ENCODE measurements at regions not wholly inside any gene's neighbourhood (a gene's known extent, or its start where the extent isn't known, plus 50 kb on each side); places are given as distances from the start of the nearest gene placed in this dataset.

- ATAC-seq (ENCODE audit: insufficient read depth, low read depth) = no peak
- Histone ChIP-seq H3K27ac (ENCODE audit: low read length) (no peak overlapping the region), H3K9ac (ENCODE audit: low read depth, low read length) (no peak overlapping the region), H3K36me3 (ENCODE audit: insufficient read depth, low read length) (no peaks in the 10 kb centered on the region), H3K9me3 (ENCODE audit: insufficient read depth, low read length, severe bottlenecking) (no peaks in the 10 kb centered on the region), H3K4me2 (ENCODE audit: insufficient read depth, low read length) (no peak overlapping the region), H3K79me2 (ENCODE audit: insufficient read depth, low read length) (no peaks in the 10 kb centered on the region), H2AFZ (ENCODE audit: low read depth, low read length) (no peak overlapping the region), H3K4me3 (ENCODE audit: low read depth in 1 of 2, low read length in 2 of 2) (no peak overlapping the region), H4K20me1 (ENCODE audit: insufficient read depth, low read length) (no peaks in the 10 kb centered on the region), H3K27me3 (ENCODE audit: insufficient read depth, low read length, poor library complexity) (no peaks in the 10 kb centered on the region), H3K4me1 (ENCODE audit: insufficient read depth, low read length) (no peaks in the 10 kb centered on the region)
- TF ChIP-seq CTCF (IDR thresholded peaks at IDR 0.05; ENCODE audit: borderline replicate concordance, extremely low read depth, low read length, poor library complexity, severe bottlenecking) (no peak), EZH2 (IDR thresholded peaks at IDR 0.05; ENCODE audit: borderline replicate concordance, low read depth, low read length, severe bottlenecking) (no peak)
- no peak for DNase-seq
These were observed 55.3 kb upstream of the BMPER start for GRCh38 chr7:33849971-33850559.

GRCh38 chr7:33850768-33851167, 54.6 kb upstream of the BMPER start:
- Histone ChIP-seq H3K4me3 (ENCODE audit: low read depth in 1 of 2, low read length in 2 of 2) (no peak overlapping the region), H3K4me1 (ENCODE audit: insufficient read depth, low read length) (no peaks in the 10 kb centered on the region), H3K9ac (ENCODE audit: low read depth, low read length) (no peak overlapping the region), H3K27me3 (ENCODE audit: insufficient read depth, low read length, poor library complexity) (no peaks in the 10 kb centered on the region), H3K36me3 (ENCODE audit: insufficient read depth, low read length) (no peaks in the 10 kb centered on the region), H2AFZ (ENCODE audit: low read depth, low read length) (no peak overlapping the region), H3K27ac (ENCODE audit: low read length) (no peak overlapping the region), H3K4me2 (ENCODE audit: insufficient read depth, low read length) (no peak overlapping the region), H3K9me3 (ENCODE audit: insufficient read depth, low read length, severe bottlenecking) (no peaks in the 10 kb centered on the region), H3K79me2 (ENCODE audit: insufficient read depth, low read length) (no peaks in the 10 kb centered on the region), H4K20me1 (ENCODE audit: insufficient read depth, low read length) (no peaks in the 10 kb centered on the region)
- ATAC-seq (ENCODE audit: insufficient read depth, low read depth) (no peak), DNase-seq (no peak)
- TF ChIP-seq EZH2 (IDR thresholded peaks at IDR 0.05; ENCODE audit: borderline replicate concordance, low read depth, low read length, severe bottlenecking) (no peak), CTCF (IDR thresholded peaks at IDR 0.05; ENCODE audit: borderline replicate concordance, extremely low read depth, low read length, poor library complexity, severe bottlenecking) (no peak)

- no peaks in the 10 kb centered on the region for H3K79me2 ChIP-seq (ENCODE audit: insufficient read depth, low read length)
- no peak for DNase-seq
- TF ChIP-seq EZH2 (IDR thresholded peaks at IDR 0.05; ENCODE audit: borderline replicate concordance, low read depth, low read length, severe bottlenecking) (no peak), CTCF (IDR thresholded peaks at IDR 0.05; ENCODE audit: borderline replicate concordance, extremely low read depth, low read length, poor library complexity, severe bottlenecking) (no peak)
- H3K4me3 ChIP-seq (ENCODE audit: low read depth in 1 of 2, low read length in 2 of 2) = no peak overlapping the region
- H3K9me3 ChIP-seq (ENCODE audit: insufficient read depth, low read length, severe bottlenecking) = no peaks in the 10 kb centered on the region
- no peak overlapping the region for H3K4me2 ChIP-seq (ENCODE audit: insufficient read depth, low read length)
- H3K27me3 ChIP-seq (ENCODE audit: insufficient read depth, low read length, poor library complexity) = no peaks in the 10 kb centered on the region
- no peak overlapping the region for H3K9ac ChIP-seq (ENCODE audit: low read depth, low read length)
- H4K20me1 ChIP-seq (ENCODE audit: insufficient read depth, low read length) = no peaks in the 10 kb centered on the region
- no peak for ATAC-seq (ENCODE audit: insufficient read depth, low read depth)
- no peak overlapping the region for H3K27ac ChIP-seq (ENCODE audit: low read length)
- H2AFZ ChIP-seq (ENCODE audit: low read depth, low read length) = no peak overlapping the region
- H3K4me1 ChIP-seq (ENCODE audit: insufficient read depth, low read length) = no peaks in the 10 kb centered on the region
- no peaks in the 10 kb centered on the region for H3K36me3 ChIP-seq (ENCODE audit: insufficient read depth, low read length)
These were observed 52.5 kb upstream of the BMPER start for GRCh38 chr7:33852838-33853237.
